C4-2B (cell line): ENCODE measurements at regions not wholly inside any gene's neighbourhood (a gene's known extent, or its start where the extent isn't known, plus 50 kb on each side); places are given as distances from the start of the nearest gene placed in this dataset.

Experiments used
- ZFX ChIP-seq: fragments of 450-650 bp; IDR thresholded peaks from 2 replicates; pipeline ENCODE4 v1.6.1; 2017
- TF ChIP-seq, protein P1 (sequence below): fragments of 450-650 bp; conservative IDR thresholded peaks from 2 replicates; pipeline ENCODE4 v1.5.1; 2017; ENCODE audit warnings: mild to moderate bottlenecking

DNA sequence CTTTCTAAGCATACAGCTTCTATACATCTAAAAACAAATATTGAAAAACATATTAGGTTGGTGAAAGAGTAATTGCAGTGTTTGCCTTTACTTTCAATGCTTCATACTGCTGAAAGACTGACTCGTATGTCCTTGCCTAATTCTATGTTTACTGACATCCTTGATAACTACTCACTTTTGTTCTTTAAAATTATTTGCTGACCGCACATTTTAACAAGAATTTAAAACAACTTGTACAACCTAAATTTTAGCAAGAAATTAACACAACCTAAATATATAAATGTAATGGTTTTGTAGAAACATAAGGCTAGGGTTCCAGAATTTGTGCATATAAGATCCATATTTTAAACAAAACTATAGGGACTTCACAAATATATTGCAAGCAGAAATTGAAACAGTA is 640.2 kb upstream of the MMS22L start:
- TF ChIP-seq, protein P1, sequence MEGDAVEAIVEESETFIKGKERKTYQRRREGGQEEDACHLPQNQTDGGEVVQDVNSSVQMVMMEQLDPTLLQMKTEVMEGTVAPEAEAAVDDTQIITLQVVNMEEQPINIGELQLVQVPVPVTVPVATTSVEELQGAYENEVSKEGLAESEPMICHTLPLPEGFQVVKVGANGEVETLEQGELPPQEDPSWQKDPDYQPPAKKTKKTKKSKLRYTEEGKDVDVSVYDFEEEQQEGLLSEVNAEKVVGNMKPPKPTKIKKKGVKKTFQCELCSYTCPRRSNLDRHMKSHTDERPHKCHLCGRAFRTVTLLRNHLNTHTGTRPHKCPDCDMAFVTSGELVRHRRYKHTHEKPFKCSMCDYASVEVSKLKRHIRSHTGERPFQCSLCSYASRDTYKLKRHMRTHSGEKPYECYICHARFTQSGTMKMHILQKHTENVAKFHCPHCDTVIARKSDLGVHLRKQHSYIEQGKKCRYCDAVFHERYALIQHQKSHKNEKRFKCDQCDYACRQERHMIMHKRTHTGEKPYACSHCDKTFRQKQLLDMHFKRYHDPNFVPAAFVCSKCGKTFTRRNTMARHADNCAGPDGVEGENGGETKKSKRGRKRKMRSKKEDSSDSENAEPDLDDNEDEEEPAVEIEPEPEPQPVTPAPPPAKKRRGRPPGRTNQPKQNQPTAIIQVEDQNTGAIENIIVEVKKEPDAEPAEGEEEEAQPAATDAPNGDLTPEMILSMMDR: no peak
- TF ChIP-seq ZFX: no peak
